Suppressor macrophage treated with lipopolysaccharide for 1 hour (primary cell): ENCODE measurements at regions not wholly inside any gene's neighbourhood (a gene's known extent, or its start where the extent isn't known, plus 50 kb on each side); places are given as distances from the start of the nearest gene placed in this dataset.
A peak's percentile ranks its signal among the peaks of the same experiment; 100 is the strongest.

Experiments used
- DNase-seq, 3 donors: peaks; one replicate each; pipeline ENCODE4 v3.0.0-alpha.2; 2020 to 2022

DNA sequence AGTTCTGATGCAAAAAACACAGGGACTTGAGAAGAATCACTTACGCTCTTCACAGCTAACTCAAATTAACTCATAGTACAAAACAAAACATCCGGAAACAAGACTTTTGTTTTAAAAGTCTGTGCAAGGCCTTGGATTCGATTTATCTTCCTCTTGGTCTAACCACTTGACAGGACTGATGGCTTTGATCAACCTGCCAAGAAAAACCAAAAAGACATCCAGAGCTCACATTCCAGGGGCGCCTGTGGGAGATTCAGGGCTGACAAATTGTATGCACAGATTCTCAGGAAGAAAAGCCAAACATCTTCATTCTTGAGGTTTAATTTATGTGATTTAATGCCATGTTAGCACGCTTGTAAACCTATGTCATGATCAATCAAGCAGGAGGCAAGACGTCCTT, 129.1 kb upstream of the TMCC3 start:
- no peak for DNase-seq

DNA sequence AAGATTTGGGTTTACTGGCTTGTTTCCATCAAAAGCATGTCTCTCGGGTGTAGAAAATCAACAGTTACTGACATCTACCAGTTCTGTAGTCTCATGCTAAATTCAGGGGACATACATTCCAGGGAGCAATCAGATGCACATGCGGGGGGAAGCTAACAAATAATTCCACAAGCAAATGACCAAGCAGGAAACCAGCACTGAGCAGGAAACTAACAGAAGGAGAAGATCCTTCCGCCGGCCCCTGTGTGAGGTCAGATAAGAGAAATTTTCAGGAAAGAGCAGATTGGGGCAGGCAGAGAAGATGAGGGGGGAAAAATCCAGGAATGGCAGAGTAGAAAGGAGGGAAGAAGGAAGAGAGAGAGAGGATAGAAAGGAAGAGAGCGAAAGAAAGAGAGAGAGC, 127.6 kb upstream of the TMCC3 start:
- no peak for DNase-seq

DNA sequence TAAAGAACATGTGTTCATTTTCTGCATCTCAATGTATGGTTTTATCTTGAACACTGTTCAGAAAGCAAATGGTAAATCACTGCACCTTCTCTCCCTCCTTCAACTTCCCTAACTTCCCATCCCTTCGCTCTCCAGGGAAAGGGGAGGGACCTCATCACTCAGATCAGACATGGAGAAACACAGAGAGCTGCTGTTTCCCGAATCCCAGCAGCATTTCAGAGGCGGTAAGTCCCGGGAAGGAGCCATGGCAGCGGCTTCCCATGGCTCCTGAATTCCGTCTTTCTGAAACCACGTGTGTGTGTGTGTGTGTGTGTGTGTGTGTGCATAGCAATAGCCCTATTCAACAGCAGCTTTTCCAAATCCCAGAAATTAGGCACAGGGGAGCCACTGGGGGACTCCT, 125.4 kb upstream of the TMCC3 start:
- DNase-seq: no peak

GRCh38 chr12:94771741-94772140, 121.4 kb upstream of the TMCC3 start:
- no peak for DNase-seq

DNA sequence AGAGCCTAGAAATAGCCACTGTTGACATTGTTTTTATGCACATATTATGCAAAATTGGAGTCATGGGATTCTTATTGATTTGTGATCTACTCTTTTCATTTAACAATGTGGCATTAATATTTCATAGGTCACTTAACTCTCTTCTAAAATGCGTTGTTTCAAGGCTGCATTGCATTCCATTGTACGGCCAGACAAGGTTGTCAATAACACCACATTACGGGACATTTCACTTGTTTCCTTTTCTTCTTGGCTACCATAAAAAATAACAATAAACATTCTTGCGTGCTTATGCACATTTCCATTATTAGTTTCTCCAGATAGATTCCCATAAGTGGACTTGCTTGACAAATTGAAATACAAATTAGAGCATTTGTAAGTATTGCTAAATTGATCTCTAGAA, 120.8 kb upstream of the TMCC3 start:
- no peak for DNase-seq

DNA sequence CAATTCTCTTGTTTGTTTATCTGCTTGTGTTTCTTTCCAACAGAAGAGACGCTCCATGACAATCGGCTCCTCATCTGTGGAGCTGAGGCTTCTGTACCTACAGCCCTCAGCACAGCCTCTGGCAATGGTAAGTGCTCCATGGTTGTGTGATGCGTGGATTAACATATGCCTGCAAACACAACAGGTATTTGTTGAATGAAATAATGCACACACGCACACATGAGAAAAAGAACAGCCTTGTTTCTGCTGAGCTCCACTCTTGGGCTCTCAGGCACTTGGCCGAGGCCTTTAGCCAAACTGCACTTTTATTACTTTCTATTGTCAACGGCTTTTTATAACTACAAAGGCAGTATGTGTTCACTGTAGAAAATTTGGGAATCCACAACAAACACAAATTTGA, 120.4 kb upstream of the TMCC3 start:
- DNase-seq: no peak

- no peak for DNase-seq
These were observed 119.7 kb upstream of the TMCC3 start for GRCh38 chr12:94769776-94770759.

DNA sequence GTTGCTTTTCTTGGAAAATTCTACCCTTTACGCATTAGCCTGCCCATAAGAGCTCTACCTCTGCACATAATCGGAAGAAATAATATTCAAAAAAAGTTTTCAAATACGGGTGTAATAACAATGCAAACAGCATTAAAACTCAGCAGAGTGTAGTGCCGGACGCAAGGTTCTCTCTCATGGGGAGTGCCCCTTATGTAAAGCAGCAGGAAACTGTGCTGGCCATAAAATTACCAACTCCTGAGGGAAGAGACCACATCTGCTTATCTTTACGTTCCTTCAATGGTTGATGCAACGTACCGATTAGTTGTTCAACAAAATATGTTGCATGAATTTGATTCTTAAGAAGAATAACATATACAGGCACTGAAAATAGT, 118.7 kb upstream of the TMCC3 start:
- peak; percentile 25 to 40 (median 30) for DNase-seq

- no peak for DNase-seq
These were observed 118.2 kb upstream of the TMCC3 start for GRCh38 chr12:94768398-94769046.

- DNase-seq: no peak
These were observed 117.6 kb upstream of the TMCC3 start for GRCh38 chr12:94767956-94768355.

GRCh38 chr12:94766397-94766796, 116.0 kb upstream of the TMCC3 start:
- DNase-seq: no peak

DNA sequence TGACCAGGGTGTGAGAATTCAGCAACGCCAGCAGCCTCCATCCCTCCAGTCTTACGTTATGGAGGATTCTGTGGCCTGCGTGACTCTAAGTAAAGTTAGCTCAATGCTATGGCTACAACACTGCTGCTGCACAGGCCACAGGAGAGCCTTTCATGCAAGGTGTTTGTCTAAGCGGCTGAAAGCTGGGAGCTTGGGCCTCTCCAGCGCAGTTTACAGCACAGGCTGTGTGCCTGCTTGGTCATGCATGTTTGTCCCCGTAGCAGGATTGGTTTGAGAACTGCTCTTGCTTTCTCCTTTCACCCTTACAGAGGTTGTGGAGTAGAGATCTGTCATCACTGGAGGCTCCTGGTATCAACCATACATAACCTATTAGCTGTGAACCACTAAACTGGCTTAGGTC, 113.1 kb upstream of the TMCC3 start:
- no peak for DNase-seq

- no peak for DNase-seq
These were observed 112.6 kb upstream of the TMCC3 start for GRCh38 chr12:94762943-94763342.

GRCh38 chr12:94762259-94762942, 112.0 kb upstream of the TMCC3 start:
- peak; percentile 40 to 73 (median 59) for DNase-seq

- peak; percentile 60 to 81 (median 74) for DNase-seq
These were observed 111.2 kb upstream of the TMCC3 start for GRCh38 chr12:94761559-94761958.

- no peak for DNase-seq
These were observed 110.4 kb upstream of the TMCC3 start for GRCh38 chr12:94760786-94761185.

- DNase-seq: no peak
These were observed 106.4 kb upstream of the TMCC3 start for GRCh38 chr12:94756789-94757188.

DNA sequence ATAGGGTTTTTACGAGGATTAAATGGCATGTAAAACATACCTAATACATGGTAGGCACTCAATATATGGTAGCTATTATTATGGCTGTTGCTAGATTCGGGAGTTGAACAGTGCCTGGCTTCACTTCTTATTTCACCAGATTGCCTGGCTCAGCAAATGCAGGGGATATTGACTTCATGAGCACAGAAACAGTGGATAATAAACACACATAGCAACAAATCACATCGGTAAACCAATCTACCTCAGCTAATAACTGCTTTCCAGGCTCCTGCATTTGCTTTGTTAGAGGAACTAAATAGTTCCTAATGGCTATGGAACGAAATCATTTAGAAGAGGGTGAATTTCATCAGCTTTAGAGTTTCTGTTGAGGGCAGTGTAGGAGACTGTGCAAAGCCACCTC, 105.2 kb upstream of the TMCC3 start:
- DNase-seq: no peak

DNA sequence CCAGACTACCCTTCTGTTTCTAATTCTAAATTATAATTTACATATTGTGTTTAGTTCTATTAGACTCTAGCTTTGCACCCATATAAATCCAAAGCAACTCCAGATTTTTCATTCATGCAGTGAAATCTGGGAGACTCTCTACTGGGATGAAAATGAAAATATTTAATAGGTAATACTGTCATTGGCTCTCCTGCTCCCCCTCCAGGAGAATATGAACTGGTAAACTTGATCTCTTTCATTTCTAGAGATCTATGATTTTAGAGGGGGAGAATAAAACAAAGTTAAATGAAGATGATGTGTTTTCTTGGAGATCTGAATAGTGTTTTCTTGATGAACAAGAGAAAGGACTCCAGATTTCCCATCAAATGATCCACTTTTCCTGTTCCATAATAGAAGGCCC, 104.3 kb upstream of the TMCC3 start:
- DNase-seq: peak in 1 of 3 donors; percentile 11

- DNase-seq: no peak
These were observed 102.8 kb upstream of the TMCC3 start for GRCh38 chr12:94753036-94753679.

DNA sequence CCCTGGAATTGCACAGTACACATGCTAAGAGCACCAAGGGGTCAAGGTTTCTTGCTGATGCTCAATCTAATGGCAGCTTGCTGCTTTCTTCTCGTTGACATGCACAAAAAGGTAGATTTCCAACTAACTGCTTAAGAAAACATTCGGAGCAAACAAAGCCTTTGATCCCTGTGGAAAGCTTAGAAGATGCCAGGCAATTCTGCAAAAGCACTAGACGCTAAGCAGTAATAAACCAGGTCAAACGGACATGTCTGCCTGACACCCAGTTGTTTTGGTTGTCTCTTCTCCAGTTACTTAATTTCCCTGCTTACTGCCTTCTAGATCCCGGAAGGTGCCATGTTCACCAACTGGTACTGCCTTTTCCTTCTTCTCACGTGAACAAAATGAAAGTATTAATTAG, 100.5 kb upstream of the TMCC3 start:
- no peak for DNase-seq

GRCh38 chr12:94749890-94750289, 99.5 kb upstream of the TMCC3 start:
- DNase-seq: no peak

DNA sequence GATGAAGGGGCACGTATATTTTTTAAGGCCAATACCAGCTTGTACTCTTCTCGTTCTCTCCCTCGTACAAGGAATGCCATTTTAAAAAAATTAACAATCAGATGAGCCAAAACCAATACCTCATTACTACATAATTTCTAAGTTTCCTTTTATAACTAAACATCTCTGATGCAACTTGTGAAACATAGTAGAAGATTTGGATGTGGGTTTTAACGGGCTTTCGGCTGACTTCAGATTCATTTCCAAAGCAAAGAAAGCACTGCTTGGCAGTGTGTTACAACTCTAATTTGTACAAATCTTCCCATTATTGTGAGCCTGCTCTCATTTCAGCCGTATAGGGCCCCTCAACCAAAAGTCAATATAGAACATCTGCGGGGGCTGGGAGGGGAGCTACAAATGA, 99.1 kb upstream of the TMCC3 start:
- no peak for DNase-seq
